B cell (primary cell): ENCODE measurements at regions not wholly inside any gene's neighbourhood (a gene's known extent, or its start where the extent isn't known, plus 50 kb on each side); places are given as distances from the start of the nearest gene placed in this dataset.

Experiments
- EZH2 ChIP-seq: IDR thresholded peaks from 2 replicates; pipeline ENCODE4 v1.6.1; 2012; ENCODE audit warnings: borderline replicate concordance, low read depth, mild to moderate bottlenecking, moderate library complexity, low read length; ENCODE audit not compliant: insufficient read depth, poor library complexity, severe bottlenecking
- TF ChIP-seq, protein P1 (sequence below): fragments of 200-600 bp; IDR thresholded peaks from one replicate; pipeline ENCODE4 v1.8.0; 2022; ENCODE audit warnings: antibody characterized with exemption, mild to moderate bottlenecking

DNA sequence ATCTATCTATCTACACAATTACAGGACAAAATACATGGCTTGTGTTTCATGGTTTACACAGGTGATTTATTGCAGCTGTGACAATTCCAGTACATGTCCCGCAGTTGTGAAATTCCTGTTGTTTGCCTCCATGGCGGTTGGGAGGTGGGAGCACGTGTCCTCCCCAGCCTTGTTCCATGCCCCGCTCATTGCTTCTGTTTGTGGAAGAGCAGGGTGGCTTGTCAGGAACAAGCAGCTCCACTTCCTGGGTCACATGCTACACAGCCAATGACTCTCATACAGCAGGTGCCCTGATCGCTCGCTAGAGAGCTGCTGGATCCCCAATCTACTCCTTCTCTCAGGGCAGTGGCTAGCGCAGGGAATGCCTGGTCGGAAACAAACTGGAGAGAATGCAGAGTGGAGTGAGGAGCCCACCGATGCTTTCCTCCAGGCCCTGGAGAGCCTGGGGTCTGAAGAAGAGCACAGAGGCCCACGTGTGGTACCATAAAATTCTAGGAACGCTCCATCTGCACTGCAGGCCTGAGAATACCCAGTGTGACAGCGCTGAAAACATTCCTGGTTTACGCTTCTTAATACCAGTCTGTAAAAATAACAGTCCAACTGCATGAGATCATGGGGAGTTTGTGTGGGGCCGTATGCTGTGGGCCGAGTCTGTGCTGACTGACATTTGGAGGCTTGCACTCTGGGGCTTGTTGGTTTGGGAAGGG, 270.6 kb upstream of the RGMA start:
- TF ChIP-seq EZH2: no peak
- TF ChIP-seq, protein P1, sequence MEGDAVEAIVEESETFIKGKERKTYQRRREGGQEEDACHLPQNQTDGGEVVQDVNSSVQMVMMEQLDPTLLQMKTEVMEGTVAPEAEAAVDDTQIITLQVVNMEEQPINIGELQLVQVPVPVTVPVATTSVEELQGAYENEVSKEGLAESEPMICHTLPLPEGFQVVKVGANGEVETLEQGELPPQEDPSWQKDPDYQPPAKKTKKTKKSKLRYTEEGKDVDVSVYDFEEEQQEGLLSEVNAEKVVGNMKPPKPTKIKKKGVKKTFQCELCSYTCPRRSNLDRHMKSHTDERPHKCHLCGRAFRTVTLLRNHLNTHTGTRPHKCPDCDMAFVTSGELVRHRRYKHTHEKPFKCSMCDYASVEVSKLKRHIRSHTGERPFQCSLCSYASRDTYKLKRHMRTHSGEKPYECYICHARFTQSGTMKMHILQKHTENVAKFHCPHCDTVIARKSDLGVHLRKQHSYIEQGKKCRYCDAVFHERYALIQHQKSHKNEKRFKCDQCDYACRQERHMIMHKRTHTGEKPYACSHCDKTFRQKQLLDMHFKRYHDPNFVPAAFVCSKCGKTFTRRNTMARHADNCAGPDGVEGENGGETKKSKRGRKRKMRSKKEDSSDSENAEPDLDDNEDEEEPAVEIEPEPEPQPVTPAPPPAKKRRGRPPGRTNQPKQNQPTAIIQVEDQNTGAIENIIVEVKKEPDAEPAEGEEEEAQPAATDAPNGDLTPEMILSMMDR: no peak
